Stimulated activated CD4-positive, alpha-beta T cell treated with anti-CD3 and anti-CD28 coated beads, Interleukin-1b, Interleukin-23, amount 100 ng/mL, for 48 hours (primary cell): ENCODE measurements at regions not wholly inside any gene's neighbourhood (a gene's known extent, or its start where the extent isn't known, plus 50 kb on each side); places are given as distances from the start of the nearest gene placed in this dataset.
A peak's percentile ranks its signal among the peaks of the same experiment; 100 is the strongest.

Experiments used
- DNase-seq: peaks from one replicate; pipeline ENCODE4 v3.0.0-alpha.2; 2020

DNA sequence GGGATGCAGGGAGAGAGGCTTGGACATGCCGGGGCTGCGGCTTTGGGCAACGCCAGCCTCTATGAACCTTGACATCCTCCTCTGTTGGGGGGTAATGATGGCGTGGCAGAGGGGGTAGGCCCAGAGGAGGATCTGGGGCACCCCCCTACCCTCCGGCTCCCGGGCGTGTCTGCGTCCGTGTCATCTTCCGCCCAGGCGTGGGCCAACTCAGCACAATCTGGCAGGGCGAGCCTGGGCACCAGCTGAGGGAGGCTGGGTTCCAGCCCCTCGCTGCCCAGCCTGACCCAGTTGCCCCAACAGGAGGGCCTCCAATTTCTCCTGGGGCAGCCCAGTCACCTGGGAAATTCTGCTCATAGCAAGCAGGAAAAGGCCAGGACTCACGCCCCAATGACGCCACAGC, 62.9 kb upstream of the IL17B start:
- DNase-seq = no peak

DNA sequence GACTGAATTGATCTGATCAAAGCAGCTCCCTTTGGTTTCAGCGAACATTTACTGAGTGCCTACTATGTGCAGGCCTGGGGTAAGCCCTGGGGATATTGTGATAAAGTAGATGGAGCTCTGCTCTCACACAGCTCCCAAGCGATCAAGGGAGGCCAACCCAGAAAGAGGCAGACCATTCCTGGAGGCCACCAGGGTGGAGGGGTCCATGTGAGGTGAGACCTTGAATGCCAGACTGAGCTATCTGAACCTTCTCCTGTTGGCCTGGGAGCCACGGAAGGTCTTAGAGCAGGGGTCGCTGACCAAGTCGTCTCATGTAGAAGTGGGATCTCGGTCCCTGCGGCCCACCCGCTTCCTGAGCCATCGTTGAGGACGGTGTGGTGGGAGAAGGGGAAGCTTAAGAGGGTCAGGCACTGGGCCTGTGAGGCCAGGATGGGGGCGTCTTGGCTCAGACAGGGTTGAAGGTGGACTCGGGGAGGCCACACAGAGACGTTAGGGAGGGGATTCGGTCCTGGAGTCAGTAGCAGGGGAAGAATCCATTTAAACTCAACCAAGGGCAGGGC, 62.2 kb upstream of the IL17B start:
- DNase-seq = no peak

DNA sequence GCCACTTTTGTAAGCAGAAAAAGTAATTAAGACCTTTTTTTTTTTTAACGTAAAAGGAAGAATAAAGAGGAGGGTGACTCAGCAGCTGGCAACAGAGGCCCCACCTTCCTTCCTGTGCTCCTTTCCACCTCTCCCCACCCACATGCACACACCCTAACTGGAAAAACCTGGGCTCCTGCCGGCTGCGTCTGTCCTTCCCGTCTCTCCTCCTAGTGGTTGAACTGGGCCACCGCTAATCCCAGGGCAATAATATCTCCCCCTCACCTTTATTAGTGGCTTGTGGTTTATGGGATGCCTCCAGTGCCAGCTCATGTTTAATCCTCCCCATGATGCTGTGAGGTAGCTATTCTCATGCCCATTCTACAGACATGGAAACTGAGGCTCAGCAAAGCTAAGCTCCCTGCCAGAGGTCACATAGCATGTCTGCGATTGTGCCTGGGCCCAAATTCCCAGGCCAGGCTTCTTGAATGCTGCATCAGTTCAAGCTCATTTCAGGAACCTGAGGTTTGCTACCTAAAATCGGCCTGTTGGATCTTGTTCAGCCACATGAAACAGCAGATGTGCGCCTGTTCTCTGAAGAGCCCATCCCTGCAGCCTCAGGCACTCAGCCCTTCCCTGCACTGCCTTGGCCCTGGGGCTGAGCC, 60.9 kb upstream of the IL17B start:
- no peak for DNase-seq

DNA sequence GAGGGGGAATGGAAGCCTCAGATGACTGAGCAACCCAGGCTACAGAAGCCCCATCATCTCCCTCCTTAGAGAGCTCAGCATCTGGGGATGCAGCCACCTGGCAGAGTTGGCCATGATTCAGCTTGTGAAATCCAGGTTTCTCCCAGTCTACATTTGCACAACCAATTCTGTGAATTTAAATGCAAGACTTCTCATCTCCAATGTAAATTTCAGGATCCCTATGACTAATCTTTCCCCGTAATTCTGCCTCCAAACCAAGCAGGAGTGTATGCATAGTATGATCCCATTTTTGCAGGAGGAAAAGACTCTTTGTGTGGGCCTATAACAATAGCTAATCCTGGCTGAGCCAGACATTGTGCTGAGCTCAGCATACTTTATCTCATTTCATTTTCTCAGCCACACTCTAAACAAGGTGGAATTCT, 59.6 kb upstream of the IL17B start:
- no peak for DNase-seq

DNA sequence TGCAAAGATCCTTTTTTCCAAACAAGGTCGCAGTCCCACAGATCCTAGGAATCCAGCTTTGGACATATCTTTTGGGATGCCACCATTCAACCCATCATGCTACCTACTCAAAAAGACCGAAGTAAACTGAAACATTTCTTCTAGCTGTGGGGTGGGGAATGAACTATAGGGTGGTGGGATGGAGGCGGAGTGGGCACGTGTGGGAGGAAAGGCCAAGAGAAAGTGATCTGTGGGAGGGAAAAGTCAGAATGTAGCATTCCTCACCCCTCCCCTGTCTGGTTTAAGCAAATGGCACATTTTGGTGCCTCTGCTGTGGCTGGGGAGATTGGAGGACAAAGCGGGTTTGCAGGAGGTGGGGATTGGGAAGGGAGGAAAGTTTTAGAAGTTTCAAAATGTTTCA, 59.2 kb upstream of the IL17B start:
- DNase-seq = no peak

- no peak for DNase-seq
Observed at GRCh38 chr5:149437391-149438040, 58.4 kb upstream of the IL17B start.

- DNase-seq = no peak
Observed at GRCh38 chr5:149435660-149436059, 56.6 kb upstream of the IL17B start.

- DNase-seq = no peak
Observed at GRCh38 chr5:149435015-149435376, 55.9 kb upstream of the IL17B start.

- peak; percentile 38 for DNase-seq
Observed at GRCh38 chr5:149434162-149435014, 55.3 kb upstream of the IL17B start.

- DNase-seq = no peak
Observed at GRCh38 chr5:149433524-149434131, 54.5 kb upstream of the IL17B start.

DNA sequence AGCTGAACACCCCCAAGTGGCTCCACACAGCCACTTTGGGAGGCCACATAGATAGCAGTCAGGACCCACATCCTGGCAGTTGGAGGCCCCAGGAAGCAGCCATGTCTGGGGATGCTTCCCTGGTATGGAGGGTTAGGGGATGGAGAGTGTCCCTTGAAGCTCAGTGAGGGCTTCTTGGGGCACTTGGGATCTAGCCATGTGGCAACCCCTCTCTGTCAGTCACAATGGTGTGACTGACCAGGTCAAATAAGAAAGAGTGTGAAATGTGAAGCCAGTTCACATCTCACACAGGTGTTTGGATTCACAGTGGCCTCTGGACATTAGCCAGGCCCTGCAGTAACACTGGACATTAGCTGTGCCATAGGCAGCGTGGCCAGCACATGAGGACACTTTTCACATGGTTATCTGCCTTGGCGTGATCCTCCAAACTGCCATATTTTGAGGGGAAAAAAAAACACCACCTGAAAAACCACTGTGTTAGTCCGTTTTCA, 53.9 kb upstream of the IL17B start:
- no peak for DNase-seq

DNA sequence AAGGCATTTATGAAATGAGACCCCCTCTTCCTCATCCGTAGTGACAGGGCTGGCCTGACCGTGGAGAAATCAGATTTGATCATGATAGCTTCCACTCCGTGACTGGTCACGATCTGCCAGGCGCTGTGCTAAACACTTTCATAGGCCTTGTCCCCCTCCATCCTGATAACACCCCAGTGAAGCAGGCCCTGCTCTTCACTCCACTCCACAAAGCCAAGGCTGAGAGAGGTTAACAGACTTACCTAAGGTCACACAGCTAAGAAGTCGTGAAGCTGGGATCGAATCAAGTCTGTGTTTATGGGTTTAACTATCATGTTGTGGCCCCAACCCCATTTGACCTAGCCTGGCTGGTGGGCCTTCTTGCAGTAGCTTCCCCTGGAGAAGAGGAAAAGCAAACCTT, 53.3 kb upstream of the IL17B start:
- no peak for DNase-seq

GRCh38 chr5:149429839-149430721, 51.0 kb upstream of the IL17B start:
- no peak for DNase-seq
